ENCODE measurements at regions not wholly inside any gene's neighbourhood (a gene's known extent, or its start where the extent isn't known, plus 50 kb on each side); places are given as distances from the start of the nearest gene placed in this dataset.

GRCh38 chr20:57897156-57897874 is 187.5 kb upstream of the PMEPA1 start:
- TF ChIP-seq CTCF (IDR thresholded peaks at IDR 0.05 in 4 of 5, conservative IDR thresholded peaks at IDR 0.05 in 1 of 5) (no peak), POLR2A (IDR thresholded peaks at IDR 0.05) (no peak)
